Ishikawa (cell line): ENCODE measurements at regions not wholly inside any gene's neighbourhood (a gene's known extent, or its start where the extent isn't known, plus 50 kb on each side); places are given as distances from the start of the nearest gene placed in this dataset.

Experiments used
- CEBPB ChIP-seq: IDR thresholded peaks from 2 replicates; pipeline ENCODE4 v1.6.1; 2012
- CREB1 ChIP-seq: IDR thresholded peaks from 2 replicates; pipeline ENCODE4 v1.6.1; 2012; ENCODE audit warnings: low read depth
- EGR1 ChIP-seq: IDR thresholded peaks from 2 replicates; pipeline ENCODE4 v1.6.1; 2012
- EP300 ChIP-seq: IDR thresholded peaks from 2 replicates; pipeline ENCODE4 v1.6.1; 2012; ENCODE audit warnings: borderline replicate concordance
- FOXM1 ChIP-seq: IDR thresholded peaks from 2 replicates; pipeline ENCODE4 v1.6.1; 2012; ENCODE audit warnings: low read depth, borderline replicate concordance
- MAX ChIP-seq: IDR thresholded peaks from 2 replicates; pipeline ENCODE4 v1.6.1; 2012
- NFIC ChIP-seq: IDR thresholded peaks from 2 replicates; pipeline ENCODE4 v1.6.1; 2012
- RAD21 ChIP-seq: IDR thresholded peaks from 2 replicates; pipeline ENCODE4 v1.6.1; 2012; ENCODE audit warnings: low read depth
- REST ChIP-seq: IDR thresholded peaks from 2 replicates; pipeline ENCODE4 v1.6.1; 2012; ENCODE audit warnings: low read depth, mild to moderate bottlenecking
- TAF1 ChIP-seq: IDR thresholded peaks from 2 replicates; pipeline ENCODE4 v1.6.1; 2012; ENCODE audit warnings: low read depth, mild to moderate bottlenecking
- TCF12 ChIP-seq: IDR thresholded peaks from 2 replicates; pipeline ENCODE4 v1.6.1; 2012; ENCODE audit warnings: low read depth
- TEAD4 ChIP-seq: IDR thresholded peaks from 2 replicates; pipeline ENCODE4 v1.6.1; 2012
- USF1 ChIP-seq: IDR thresholded peaks from 2 replicates; pipeline ENCODE4 v1.6.1; 2012
- YY1 ChIP-seq: IDR thresholded peaks from 2 replicates; pipeline ENCODE4 v1.6.1; 2012; ENCODE audit warnings: low read depth
- ZBTB7A ChIP-seq: IDR thresholded peaks from 2 replicates; pipeline ENCODE4 v1.6.1; 2012; ENCODE audit warnings: low read depth

GRCh38 chr11:96782632-96783031 lies 392.8 kb downstream of the JRKL start:
- TF ChIP-seq YY1 (no peak), NFIC (no peak), EGR1 (no peak), TAF1 (no peak), USF1 (no peak), ZBTB7A (no peak), MAX (no peak), FOXM1 (no peak), REST (no peak), CEBPB (no peak), RAD21 (no peak), TEAD4 (no peak), EP300 (no peak), CREB1 (no peak), TCF12 (no peak)

GRCh38 chr11:96783311-96783710 lies 393.5 kb downstream of the JRKL start:
- TF ChIP-seq USF1: no peak

GRCh38 chr11:96785073-96785472 lies 395.3 kb downstream of the JRKL start:
- TF ChIP-seq CREB1 (no peak), NFIC (no peak), FOXM1 (no peak), REST (no peak), TAF1 (no peak), MAX (no peak)

- TF ChIP-seq EGR1 (no peak), FOXM1 (no peak), USF1 (no peak), TCF12 (no peak), TAF1 (no peak), EP300 (no peak), REST (no peak), NFIC (no peak), MAX (no peak), TEAD4 (no peak)
These were observed 404.3 kb downstream of the JRKL start for GRCh38 chr11:96794152-96794551.

- TF ChIP-seq RAD21 (no peak), CEBPB (no peak), EP300 (no peak), NFIC (no peak), YY1 (no peak), ZBTB7A (no peak), CREB1 (no peak), MAX (no peak), REST (no peak), TAF1 (no peak), EGR1 (no peak), USF1 (no peak), FOXM1 (no peak), TCF12 (no peak), TEAD4 (no peak)
These were observed 408.6 kb downstream of the JRKL start for GRCh38 chr11:96798445-96798844.
